T1000 (cell line): ENCODE measurements at regions not wholly inside any gene's neighbourhood (a gene's known extent, or its start where the extent isn't known, plus 50 kb on each side); places are given as distances from the start of the nearest gene placed in this dataset.
"Not testable (repeated sequence)": the region's sequence is repeated elsewhere in the genome, so short reads cannot be mapped to it uniquely, and the experiment has no call there.

Experiments used
- DNase-seq: peaks from one replicate; lab custom pipeline; 2025; ENCODE audit warnings: mixed read lengths; lab: John Stamatoyannopoulos, UW

DNA sequence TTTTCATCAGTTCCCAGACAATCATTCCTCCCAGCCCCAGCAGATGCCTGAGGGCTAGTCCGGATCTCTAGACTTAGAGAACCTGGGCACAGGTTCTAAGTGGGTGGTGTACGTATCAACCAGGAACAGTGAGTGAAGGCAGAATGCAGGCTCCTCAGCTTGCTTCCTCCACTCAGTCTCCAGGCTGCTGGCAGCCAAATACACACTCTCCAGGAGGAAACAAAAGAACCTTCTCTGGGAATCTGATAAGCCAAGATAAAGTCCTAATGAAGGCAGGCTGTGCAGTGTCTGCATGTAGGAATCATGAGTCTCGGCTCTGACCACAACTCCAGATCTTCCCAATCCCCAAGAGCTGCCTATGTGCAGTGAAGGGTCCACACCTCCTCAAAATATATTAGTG is 245.7 kb downstream of the SP3 start:
- DNase-seq, result no peak

DNA sequence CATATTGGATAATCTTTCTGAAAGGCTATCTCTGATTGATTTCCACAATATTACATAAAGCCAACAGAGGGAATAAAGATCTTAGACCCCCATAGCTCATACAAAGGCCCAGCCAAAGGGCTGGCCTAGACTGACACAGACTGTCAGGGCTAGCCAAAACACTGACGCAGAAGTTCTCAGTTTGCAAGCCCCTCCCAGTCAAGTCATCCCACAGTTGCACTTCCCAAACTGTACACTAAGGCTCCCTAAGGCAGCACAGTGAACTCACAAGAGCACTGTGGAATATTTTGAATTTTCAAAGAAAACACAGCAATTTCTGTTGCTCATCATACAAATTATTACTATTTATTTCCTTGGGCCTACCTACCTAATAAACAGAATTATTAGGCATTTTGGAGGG is 244.9 kb downstream of the SP3 start:
- no peak for DNase-seq

DNA sequence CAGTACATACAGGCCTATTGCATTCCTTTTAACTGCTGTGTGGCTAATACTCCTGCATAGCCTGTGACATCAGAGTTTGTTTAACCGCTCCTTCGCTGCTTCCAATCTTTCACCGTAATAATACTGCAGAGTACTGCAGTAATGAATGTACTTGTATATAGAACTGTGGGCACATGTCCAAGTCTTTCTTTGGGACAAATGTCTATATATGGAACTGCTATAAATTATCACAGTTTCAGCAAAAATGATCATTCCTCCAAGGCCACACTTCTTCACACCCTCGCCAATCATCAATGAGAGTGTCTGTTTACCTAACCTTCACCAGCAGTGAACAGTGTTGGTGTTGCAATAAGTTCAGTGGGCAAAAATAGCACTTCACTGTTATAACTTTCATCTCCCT is 230.4 kb downstream of the SP3 start:
- no peak for DNase-seq

DNA sequence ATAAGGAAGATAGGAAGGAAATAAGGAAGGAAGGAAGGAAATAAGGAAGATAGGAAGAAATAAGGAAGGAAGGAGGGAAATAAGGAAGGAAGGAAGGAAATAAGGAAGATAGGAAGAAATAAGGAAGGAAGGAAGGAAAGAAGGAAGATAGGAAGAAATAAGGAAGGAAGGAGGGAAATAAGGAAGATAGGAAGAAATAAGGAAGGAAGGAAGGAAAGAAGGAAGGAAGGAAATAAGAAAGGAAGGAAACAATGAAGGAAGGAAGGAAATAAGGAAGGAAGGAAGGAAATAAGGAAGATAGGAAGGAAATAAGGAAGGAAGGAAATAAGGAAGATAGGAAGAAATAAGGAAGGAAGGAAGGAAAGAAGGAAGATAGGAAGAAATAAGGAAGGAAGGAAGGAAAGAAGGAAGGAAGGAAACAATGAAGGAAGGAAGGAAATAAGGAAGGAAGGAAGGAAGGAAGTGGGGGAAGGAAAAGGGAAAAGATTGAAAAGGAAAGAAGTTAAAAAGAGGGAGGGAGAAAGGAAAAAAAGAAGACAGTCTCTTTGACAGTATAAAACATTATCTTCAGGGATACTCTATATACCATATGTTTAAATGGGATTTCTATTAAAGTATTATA is 227.1 kb downstream of the SP3 start:
- not testable (repeated sequence) for DNase-seq

GRCh38 chr2:173739006-173739405 is 226.2 kb downstream of the SP3 start:
- DNase-seq, result no peak

- no peak for DNase-seq
Measured at GRCh38 chr2:173740639-173741038, 224.5 kb downstream of the SP3 start.

DNA sequence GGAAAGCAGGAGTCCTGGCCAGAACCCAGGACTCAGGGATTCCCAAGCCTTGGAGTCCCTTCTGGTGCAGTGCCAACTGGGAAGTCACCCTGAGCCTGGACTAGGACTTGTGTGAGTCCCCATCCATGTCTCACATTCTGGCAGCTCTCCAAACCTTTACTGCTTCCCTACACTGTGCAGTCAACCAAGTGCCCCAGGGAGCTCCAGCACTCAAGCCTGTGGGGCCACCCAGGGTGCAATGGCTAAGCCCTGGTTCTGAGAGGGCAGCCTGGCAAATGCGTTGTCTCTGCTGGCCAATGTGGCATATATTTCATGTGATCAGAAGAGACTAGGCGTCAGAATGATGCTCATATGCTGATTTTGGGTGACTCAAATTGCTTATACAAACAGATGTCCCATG is 223.4 kb downstream of the SP3 start:
- peak; percentile 8 for DNase-seq

- DNase-seq, result no peak
Measured at GRCh38 chr2:173747035-173747434, 218.1 kb downstream of the SP3 start.

DNA sequence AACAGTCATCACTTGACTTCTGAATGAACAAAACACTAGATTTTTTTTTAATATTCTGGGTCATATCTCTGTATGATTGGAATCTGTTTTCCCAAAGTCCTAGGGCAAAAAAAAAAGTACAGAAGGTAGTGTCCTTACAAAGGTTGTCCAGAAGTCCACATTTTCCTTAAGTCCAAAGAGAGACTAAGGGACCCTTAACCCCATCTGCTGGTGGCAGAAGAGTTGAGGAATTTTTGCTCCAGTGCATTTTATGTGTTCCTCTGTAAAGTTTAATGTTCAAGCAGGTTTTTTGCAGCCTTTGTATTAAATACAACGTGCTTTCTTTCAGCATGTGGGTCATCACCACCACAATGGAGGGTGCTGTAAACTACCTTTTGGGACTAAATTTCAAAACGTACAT is 215.9 kb downstream of the SP3 start:
- no peak for DNase-seq

DNA sequence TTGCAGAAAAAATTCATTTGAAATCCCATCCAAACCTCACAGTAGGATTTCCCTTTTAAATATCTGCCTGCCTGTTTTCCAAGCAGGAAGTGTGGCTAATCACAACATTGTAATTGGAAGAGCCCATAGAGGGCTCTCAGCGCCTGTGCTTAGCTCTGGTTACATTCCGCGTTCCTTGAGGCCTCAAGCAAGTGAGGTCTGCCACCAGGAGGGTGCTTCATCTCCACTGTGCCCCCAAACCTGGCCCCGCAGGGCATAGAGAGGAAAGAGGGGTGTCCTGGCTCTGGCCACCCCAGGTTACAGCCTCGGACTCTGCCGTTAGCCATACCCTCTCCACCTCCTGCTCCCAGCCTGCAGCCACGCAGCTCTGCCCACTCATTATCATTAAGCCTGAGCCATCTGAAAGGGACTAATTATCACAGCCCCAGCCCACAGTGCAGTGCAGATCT is 214.8 kb downstream of the SP3 start:
- no peak for DNase-seq

DNA sequence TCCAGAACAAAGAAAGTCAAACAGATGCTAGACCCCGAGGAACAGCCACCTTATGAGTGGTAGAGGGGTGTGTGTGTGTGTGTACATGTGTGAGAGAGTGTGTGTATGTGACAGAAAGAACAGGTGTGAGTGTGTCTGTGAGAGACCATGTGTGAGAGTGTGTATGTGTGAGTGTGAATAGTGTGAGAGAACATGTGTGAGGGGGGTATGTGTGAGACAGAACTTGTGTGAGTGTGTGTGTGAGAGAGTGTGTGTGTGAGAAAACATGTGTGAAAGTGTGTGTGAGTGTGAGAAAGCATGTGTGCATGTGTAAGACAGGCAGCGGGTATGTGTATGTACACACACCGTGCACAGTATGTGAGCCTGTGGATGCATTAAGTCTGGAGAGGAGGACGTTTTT is 214.3 kb downstream of the SP3 start:
- DNase-seq, result no peak

DNA sequence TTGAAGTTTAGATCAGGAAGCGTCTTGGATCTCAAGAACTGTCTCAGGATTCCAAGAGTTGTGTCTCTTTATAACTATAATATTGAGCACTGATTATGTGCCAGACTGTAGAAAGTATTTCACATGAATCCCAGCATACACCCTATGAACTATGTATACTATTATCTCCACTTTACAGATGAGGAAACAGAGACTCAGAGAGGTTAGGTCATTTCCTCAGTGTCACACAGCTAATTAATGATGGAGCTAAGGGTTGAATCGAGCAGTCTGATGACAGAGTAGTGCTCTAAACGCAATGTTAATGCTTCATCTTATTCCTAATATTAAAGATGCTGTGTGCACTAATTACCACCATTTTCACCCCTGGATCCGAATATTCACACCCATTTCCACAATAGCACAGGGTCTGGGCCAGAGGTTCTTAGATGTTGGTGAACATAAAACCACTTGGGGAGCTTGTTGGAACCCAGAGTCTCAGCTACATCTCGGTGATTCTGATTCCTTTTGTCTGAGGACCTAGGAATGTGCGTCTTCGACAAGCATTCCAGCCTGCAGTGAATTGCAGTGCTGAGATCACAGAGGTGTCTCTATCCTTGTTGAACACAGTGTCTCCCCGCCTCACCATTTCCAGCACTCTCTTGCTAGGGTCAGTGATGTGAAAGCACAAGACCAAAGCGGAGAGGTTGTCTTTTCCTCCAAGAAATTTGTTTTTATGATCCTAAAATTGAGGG is 213.8 kb downstream of the SP3 start:
- DNase-seq, result no peak

DNA sequence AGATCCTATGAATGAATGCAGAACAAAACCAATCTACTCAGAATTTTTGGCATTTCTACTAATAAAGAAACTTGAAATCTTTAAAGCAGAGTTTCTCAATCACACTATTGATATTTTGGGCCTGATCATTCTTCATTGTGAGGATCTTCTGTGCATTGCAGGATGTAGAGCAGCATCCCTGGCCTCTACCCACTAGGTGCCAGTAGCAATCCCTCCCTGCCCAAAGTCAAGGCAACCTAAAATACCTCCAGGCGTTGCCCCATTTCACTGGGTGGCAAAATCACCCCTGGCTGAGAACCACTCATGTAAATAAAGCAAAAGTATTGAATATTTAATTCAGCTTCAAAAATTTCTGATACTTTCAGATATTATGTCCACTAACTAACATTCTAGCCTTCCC is 213.0 kb downstream of the SP3 start:
- no peak for DNase-seq

- no peak for DNase-seq
Measured at GRCh38 chr2:173753441-173753840, 211.7 kb downstream of the SP3 start.

DNA sequence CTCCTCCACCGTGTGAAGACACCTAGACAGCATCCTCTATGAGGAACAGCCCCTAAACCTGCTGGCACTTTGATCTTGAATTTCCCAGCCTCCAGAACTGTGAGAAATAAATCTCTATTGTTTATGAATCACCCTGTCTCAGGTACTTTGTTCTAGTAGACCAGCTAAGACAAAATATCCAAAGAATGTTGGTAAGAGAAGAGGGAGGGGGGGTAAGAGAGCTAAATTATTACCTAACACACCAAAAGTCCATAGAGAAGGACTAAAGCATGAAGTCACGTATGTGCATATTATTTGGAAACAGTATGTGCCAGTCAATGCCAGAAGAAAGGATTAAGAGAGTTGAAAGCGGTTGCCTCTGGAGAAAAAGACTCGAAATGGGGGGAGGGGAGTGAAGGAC is 211.0 kb downstream of the SP3 start:
- no peak for DNase-seq

- no peak for DNase-seq
Measured at GRCh38 chr2:173754837-173755236, 210.3 kb downstream of the SP3 start.

DNA sequence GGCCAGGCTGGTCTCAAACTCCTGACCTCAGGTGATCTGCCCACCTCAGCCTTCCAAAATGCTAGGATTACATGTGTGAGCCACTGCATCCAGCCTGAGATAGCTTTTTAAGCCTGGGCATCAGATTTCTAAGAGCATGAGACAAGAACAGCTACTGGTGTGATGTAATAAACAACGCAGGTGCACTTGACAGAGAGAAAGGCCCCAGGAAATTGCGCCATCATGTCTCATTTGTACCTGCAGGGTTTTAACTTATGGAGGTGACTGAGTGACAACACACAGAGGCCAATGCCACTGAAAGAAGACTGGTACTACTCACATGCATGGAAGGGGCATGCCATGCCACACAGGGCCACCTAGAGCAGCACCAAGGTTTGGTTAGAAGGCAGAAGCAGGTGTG is 209.4 kb downstream of the SP3 start:
- no peak for DNase-seq

DNA sequence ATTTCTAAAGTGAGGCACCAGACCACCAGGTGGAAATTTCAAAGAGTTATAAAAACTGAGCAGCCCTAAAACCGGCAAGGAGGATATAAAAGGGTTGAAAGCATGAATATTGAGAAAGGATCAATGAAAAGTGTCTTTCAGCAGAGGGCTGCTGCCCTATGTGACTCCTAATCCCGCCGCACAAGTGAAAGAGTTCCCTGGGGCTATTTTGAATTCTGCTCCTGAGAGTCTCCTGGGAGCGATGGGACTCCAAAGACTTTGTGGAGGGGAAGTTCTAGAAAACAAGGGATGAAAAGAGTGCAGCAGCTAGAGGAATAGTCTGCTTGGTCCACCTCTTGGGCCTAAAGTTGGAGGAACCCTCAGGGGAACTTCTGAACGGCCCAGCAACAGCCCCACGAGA is 205.2 kb downstream of the SP3 start:
- DNase-seq, result no peak

DNA sequence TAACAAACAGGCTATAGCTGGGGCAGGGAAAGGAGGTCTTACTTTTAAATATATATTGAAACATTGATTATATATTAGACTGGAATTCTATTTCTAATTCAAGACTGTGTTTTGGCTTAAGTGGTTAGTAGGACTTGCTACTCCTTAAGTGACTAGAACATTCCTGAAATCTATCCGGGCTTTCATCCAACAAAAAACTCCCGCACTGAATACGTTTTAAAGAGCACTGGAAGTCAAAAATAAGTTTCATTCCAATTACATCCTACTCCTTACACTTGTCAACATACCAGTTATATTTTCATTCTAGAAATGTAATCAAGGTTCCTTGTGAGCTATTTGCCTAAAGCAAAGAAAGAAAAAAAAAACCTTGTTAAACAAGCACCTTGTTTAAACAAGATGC is 204.6 kb downstream of the SP3 start:
- no peak for DNase-seq

DNA sequence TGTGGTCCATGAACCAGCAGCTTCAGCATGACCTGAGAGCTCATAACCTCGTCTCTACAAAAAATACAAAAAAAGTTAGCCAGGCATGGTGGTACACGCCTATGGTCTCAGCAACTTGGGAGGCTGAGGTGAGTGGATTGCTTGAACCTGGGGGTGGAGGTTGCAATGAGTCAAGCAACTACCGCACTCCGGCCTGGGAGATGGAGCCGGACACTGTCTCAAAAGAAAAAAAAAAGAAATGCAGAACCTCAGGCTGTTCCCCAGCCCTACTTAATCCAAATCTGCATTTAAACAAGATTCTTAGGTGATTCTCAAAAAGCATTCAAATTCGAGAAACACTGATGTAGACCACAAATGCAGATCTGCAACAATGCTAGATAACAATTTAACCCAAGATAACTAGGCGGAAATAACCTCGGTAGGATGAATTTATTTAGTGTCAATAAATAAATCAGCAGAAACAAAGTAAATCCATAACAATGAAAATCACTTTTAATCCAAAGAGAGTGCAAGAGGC is 203.5 kb downstream of the SP3 start:
- DNase-seq, result no peak

GRCh38 chr2:173762221-173762620 is 203.0 kb downstream of the SP3 start:
- DNase-seq, result no peak

GRCh38 chr2:173762864-173763263 is 202.3 kb downstream of the SP3 start:
- no peak for DNase-seq

DNA sequence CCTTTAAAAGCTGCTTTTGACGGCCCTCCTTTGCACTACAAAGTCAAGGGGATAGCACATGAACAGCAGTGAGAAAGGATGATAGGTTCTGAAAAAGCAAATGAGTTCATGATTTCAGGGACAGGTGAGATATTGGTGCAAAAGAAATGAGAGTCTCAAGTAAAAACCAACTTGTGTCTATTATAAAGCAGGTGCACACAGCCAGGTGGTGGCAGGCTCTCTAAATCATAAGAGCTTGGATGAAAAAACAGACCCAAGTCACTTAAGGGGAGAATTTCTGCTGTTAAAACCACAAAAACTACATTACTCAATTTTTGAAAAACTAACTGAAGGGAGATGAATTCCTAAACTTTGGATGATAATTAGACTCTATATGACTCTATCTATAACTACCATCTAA is 201.5 kb downstream of the SP3 start:
- no peak for DNase-seq

GRCh38 chr2:173764094-173764493 is 201.1 kb downstream of the SP3 start:
- no peak for DNase-seq
